Gastrocnemius medialis (tissue), 4 donors: ENCODE measurements at regions not wholly inside any gene's neighbourhood (a gene's known extent, or its start where the extent isn't known, plus 50 kb on each side); places are given as distances from the start of the nearest gene placed in this dataset.

Experiments used
- ATAC-seq, 2 donors: fragments of 150-250 bp; one replicate each; pipeline ENCODE4 v1.9.1; 2016
- DNase-seq, 2 donors: peaks; one replicate each; pipeline ENCODE4 v3.0.0-alpha.2; 2019
- H3K27ac ChIP-seq, 4 donors: fragments of 200-600 bp; sonication (generic); 1 replicate in 1 of 4; 2 replicates in 3 of 4; pipeline ENCODE4 v1.5.1; 2016 to 2018; ENCODE audit warnings: mild to moderate bottlenecking in 2 of 4, moderate library complexity in 1 of 4
- H3K27me3 ChIP-seq, 3 donors: fragments of 200-600 bp; sonication (generic) in 2 of 3; 1 replicate in 1 of 3; 2 replicates in 2 of 3; pipeline versions ENCODE4 v1.5.1 to v1.6.0; 2016 to 2019; ENCODE audit warnings: mild to moderate bottlenecking in 1 of 3, moderate library complexity in 1 of 3
- H3K36me3 ChIP-seq, 2 donors: fragments of 200-600 bp; sonication (generic) in 1 of 2; one replicate each; pipeline ENCODE4 v1.5.1; 2017 to 2018
- H3K4me1 ChIP-seq, 2 donors: fragments of 200-600 bp; sonication (generic) in 1 of 2; one replicate each; pipeline ENCODE4 v1.5.1; 2016 to 2017; ENCODE audit warnings: mild to moderate bottlenecking in 2 of 2
- H3K4me3 ChIP-seq, 4 donors: fragments of 200-600 bp; sonication (generic) in 3 of 4; 1 replicate in 1 of 4; 2 replicates in 3 of 4; pipeline ENCODE4 v1.5.1; 2016 to 2019; ENCODE audit warnings: mild to moderate bottlenecking in 2 of 4
- H3K9me3 ChIP-seq, 3 donors: fragments of 200-600 bp; sonication (generic) in 2 of 3; 1 replicate in 1 of 3; 2 replicates in 2 of 3; pipeline ENCODE4 v1.5.1; 2016 to 2019
- CTCF ChIP-seq, 5 experiments: fragments of 450-650 bp in 3 of 5; fragments of 200-600 bp in 2 of 5; sonication (generic) in 2 of 5; IDR thresholded peaks in 4 of 5; conservative IDR thresholded peaks in 1 of 5; 1 replicate in 4 of 5; 2 replicates in 1 of 5; pipeline ENCODE4 v1.5.1; 2016 to 2019; ENCODE audit warnings: antibody characterized with exemption in 5 of 5, mild to moderate bottlenecking in 3 of 5, moderate library complexity in 3 of 5
- POLR2A ChIP-seq, 2 donors: fragments of 450-650 bp; IDR thresholded peaks; one replicate each; pipeline ENCODE4 v1.6.1; 2017; ENCODE audit warnings: antibody characterized with exemption in 2 of 2, mild to moderate bottlenecking in 2 of 2, moderate library complexity in 2 of 2
- in situ Hi-C, 4 donors: fragments of 200-750 bp; cut with MboI; loops; one replicate each; pipeline versions ENCODE4 v1.15.0 to v1.8.0; 2017; ENCODE audit warnings: low sequenced_read_pairs in 4 of 4
- intact Hi-C: fragments of 100-400 bp; cut with DNase I; formaldehyde crosslinking; loops from one replicate; pipeline ENCODE4 v1.15.1; 2023; ENCODE audit warnings: low total_unique reads

- DNase-seq (peak in 1 of 2 donors; percentile 26), ATAC-seq (peak; percentile 81 to 89)
- intact Hi-C loops (loop anchor here (5.0 to 10.0 kb wide), 2 partner anchors 64 to 296 kb away; no protein-coding TSS in a partner anchor), in situ Hi-C loops (no loop called here)
- Histone ChIP-seq H3K27ac (peak overlapping the region; percentile 53 to 74 (median 60)), H3K4me1 (peaks cover 13 to 18% of the 10 kb centered on the region in 2 donors), H3K4me3 (peak overlapping the region in 1 of 4 donors; percentile 20), H3K27me3 (no peaks in the 10 kb centered on the region), H3K36me3 (no peaks in the 10 kb centered on the region), H3K9me3 (no peaks in the 10 kb centered on the region)
- TF ChIP-seq CTCF (IDR thresholded peaks at IDR 0.05 in 4 of 5, conservative IDR thresholded peaks at IDR 0.05 in 1 of 5) (no peak), POLR2A (IDR thresholded peaks at IDR 0.05) (no peak)
These were observed 342.0 kb upstream of the NR2F2 start for GRCh38 chr15:95988574-95988887.

- Histone ChIP-seq H3K36me3 (no peaks in the 10 kb centered on the region), H3K4me1 (peaks cover 13 to 18% of the 10 kb centered on the region in 2 donors), H3K27me3 (no peaks in the 10 kb centered on the region), H3K9me3 (no peaks in the 10 kb centered on the region), H3K4me3 (no peak overlapping the region), H3K27ac (peak overlapping the region; percentile 53 to 74 (median 60))
- intact Hi-C loops (loop anchor here (5.0 to 10.0 kb wide), 2 partner anchors 63 to 295 kb away; no protein-coding TSS in a partner anchor), in situ Hi-C loops (no loop called here)
- TF ChIP-seq CTCF (IDR thresholded peaks at IDR 0.05 in 4 of 5, conservative IDR thresholded peaks at IDR 0.05 in 1 of 5) = no peak
- no peak for DNase-seq
- peak; percentile 89 to 93 for ATAC-seq
These were observed 341.1 kb upstream of the NR2F2 start for GRCh38 chr15:95989392-95989791.

GRCh38 chr15:95990833-95991232, 339.7 kb upstream of the NR2F2 start:
- Histone ChIP-seq H3K27me3 (no peaks in the 10 kb centered on the region), H3K4me3 (no peak overlapping the region), H3K4me1 (peaks cover 13 to 18% of the 10 kb centered on the region in 2 donors), H3K9me3 (no peaks in the 10 kb centered on the region), H3K27ac (peak overlapping the region in 1 of 4 donors; percentile 62), H3K36me3 (no peaks in the 10 kb centered on the region)
- ATAC-seq (no peak), DNase-seq (no peak)
- intact Hi-C loops = no loop called here
- no peak for TF ChIP-seq POLR2A (IDR thresholded peaks at IDR 0.05)
- no peak for TF ChIP-seq CTCF (IDR thresholded peaks at IDR 0.05 in 4 of 5, conservative IDR thresholded peaks at IDR 0.05 in 1 of 5)
- in situ Hi-C loops = no loop called here

- TF ChIP-seq CTCF (IDR thresholded peaks at IDR 0.05 in 4 of 5, conservative IDR thresholded peaks at IDR 0.05 in 1 of 5) = no peak
- DNase-seq = no peak
- no peaks in the 10 kb centered on the region for H3K4me1 ChIP-seq
- ATAC-seq = no peak
- H3K9me3 ChIP-seq = no peaks in the 10 kb centered on the region
- in situ Hi-C loops (no loop called here), intact Hi-C loops (no loop called here)
- H3K4me3 ChIP-seq = no peak overlapping the region
- no peaks in the 10 kb centered on the region for H3K27me3 ChIP-seq
- no peak overlapping the region for H3K27ac ChIP-seq
- no peaks in the 10 kb centered on the region for H3K36me3 ChIP-seq
These were observed 336.1 kb upstream of the NR2F2 start for GRCh38 chr15:95994418-95994817.
